ENCODE measurements at regions not wholly inside any gene's neighbourhood (a gene's known extent, or its start where the extent isn't known, plus 50 kb on each side); places are given as distances from the start of the nearest gene placed in this dataset.

GRCh38 chr7:17060051-17060450 lies 178.3 kb upstream of the AGR3 start:
- Mint-ChIP-seq H3K27ac (no peak overlapping the region), H3K27me3 (ENCODE audit: low read depth) (peaks cover 2% of the 10 kb centered on the region), H3K4me1 (peaks cover 20% of the 10 kb centered on the region), H3K9me3 (no peaks in the 10 kb centered on the region), H3K4me3 (no peak overlapping the region), H3K36me3 (no peaks in the 10 kb centered on the region)
- DNase-seq (ENCODE audit: low spot score in 2 of 2, unreplicated experiment in 2 of 2): no peak
- TF ChIP-seq CTCF (IDR thresholded peaks at IDR 0.05; ENCODE audit: unreplicated experiment): no peak

- Mint-ChIP-seq H3K4me3 (no peak overlapping the region), H3K27ac (no peak overlapping the region), H3K9me3 (no peaks in the 10 kb centered on the region), H3K4me1 (peaks cover 20% of the 10 kb centered on the region), H3K27me3 (ENCODE audit: low read depth) (peaks cover 2% of the 10 kb centered on the region), H3K36me3 (no peaks in the 10 kb centered on the region)
- DNase-seq (ENCODE audit: low spot score in 2 of 2, unreplicated experiment in 2 of 2): no peak
- TF ChIP-seq CTCF (IDR thresholded peaks at IDR 0.05; ENCODE audit: unreplicated experiment): no peak
Measured at GRCh38 chr7:17061443-17061842, 179.7 kb upstream of the AGR3 start.

GRCh38 chr7:17062151-17063044 lies 180.6 kb upstream of the AGR3 start:
- Mint-ChIP-seq H3K4me1 (peaks cover 15% of the 10 kb centered on the region), H3K27ac (peak overlapping the region; percentile 50), H3K4me3 (no peak overlapping the region), H3K27me3 (ENCODE audit: low read depth) (peaks cover 5% of the 10 kb centered on the region), H3K9me3 (no peaks in the 10 kb centered on the region), H3K36me3 (no peaks in the 10 kb centered on the region)
- no peak for DNase-seq (ENCODE audit: low spot score in 2 of 2, unreplicated experiment in 2 of 2)
- no peak for TF ChIP-seq CTCF (IDR thresholded peaks at IDR 0.05; ENCODE audit: unreplicated experiment)

GRCh38 chr7:17063045-17063383 lies 181.2 kb upstream of the AGR3 start:
- no peak for DNase-seq (ENCODE audit: low spot score in 2 of 2, unreplicated experiment in 2 of 2)
- H3K4me1 Mint-ChIP-seq: peaks cover 15% of the 10 kb centered on the region
- TF ChIP-seq CTCF (IDR thresholded peaks at IDR 0.05; ENCODE audit: unreplicated experiment): peak; percentile 33
- no peaks in the 10 kb centered on the region for H3K36me3 Mint-ChIP-seq
- no peak overlapping the region for H3K4me3 Mint-ChIP-seq
- H3K27ac Mint-ChIP-seq: no peak overlapping the region
- H3K9me3 Mint-ChIP-seq: no peaks in the 10 kb centered on the region
- peaks cover 7% of the 10 kb centered on the region for H3K27me3 Mint-ChIP-seq (ENCODE audit: low read depth)

GRCh38 chr7:17067691-17068090 lies 185.9 kb upstream of the AGR3 start:
- Mint-ChIP-seq H3K27me3 (ENCODE audit: low read depth) (peaks cover 5% of the 10 kb centered on the region), H3K36me3 (no peaks in the 10 kb centered on the region), H3K27ac (no peak overlapping the region), H3K9me3 (no peaks in the 10 kb centered on the region), H3K4me1 (peaks cover 3% of the 10 kb centered on the region), H3K4me3 (no peak overlapping the region)
- DNase-seq (ENCODE audit: low spot score in 2 of 2, unreplicated experiment in 2 of 2): no peak
- no peak for TF ChIP-seq CTCF (IDR thresholded peaks at IDR 0.05; ENCODE audit: unreplicated experiment)
